ENCODE measurements at regions not wholly inside any gene's neighbourhood (a gene's known extent, or its start where the extent isn't known, plus 50 kb on each side); places are given as distances from the start of the nearest gene placed in this dataset.

- TF ChIP-seq TAF1 (conservative IDR thresholded peaks at IDR 0.05) (no peak), SP1 (IDR thresholded peaks at IDR 0.05) (no peak), RAD21 (IDR thresholded peaks at IDR 0.05) (no peak), REST (IDR thresholded peaks at IDR 0.05) (no peak), MAX (IDR thresholded peaks at IDR 0.05) (no peak), GABPA (IDR thresholded peaks at IDR 0.05 in 1 of 2, conservative IDR thresholded peaks at IDR 0.05 in 1 of 2) (no peak), HNF4G (IDR thresholded peaks at IDR 0.05) (no peak), RXRA (IDR thresholded peaks at IDR 0.05) (no peak), EGR1 (IDR thresholded peaks at IDR 0.05; ENCODE audit: low read depth in 2 of 2) (no peak), JUND (IDR thresholded peaks at IDR 0.05) (no peak), YY1 (IDR thresholded peaks at IDR 0.05) (no peak), FOXA1 (IDR thresholded peaks at IDR 0.05) (no peak)
- TF ChIP-seq, protein P1, sequence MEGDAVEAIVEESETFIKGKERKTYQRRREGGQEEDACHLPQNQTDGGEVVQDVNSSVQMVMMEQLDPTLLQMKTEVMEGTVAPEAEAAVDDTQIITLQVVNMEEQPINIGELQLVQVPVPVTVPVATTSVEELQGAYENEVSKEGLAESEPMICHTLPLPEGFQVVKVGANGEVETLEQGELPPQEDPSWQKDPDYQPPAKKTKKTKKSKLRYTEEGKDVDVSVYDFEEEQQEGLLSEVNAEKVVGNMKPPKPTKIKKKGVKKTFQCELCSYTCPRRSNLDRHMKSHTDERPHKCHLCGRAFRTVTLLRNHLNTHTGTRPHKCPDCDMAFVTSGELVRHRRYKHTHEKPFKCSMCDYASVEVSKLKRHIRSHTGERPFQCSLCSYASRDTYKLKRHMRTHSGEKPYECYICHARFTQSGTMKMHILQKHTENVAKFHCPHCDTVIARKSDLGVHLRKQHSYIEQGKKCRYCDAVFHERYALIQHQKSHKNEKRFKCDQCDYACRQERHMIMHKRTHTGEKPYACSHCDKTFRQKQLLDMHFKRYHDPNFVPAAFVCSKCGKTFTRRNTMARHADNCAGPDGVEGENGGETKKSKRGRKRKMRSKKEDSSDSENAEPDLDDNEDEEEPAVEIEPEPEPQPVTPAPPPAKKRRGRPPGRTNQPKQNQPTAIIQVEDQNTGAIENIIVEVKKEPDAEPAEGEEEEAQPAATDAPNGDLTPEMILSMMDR (IDR thresholded peaks at IDR 0.05; ENCODE audit: low read depth, low read length, missing input control) = no peak
- TF ChIP-seq, protein P2, sequence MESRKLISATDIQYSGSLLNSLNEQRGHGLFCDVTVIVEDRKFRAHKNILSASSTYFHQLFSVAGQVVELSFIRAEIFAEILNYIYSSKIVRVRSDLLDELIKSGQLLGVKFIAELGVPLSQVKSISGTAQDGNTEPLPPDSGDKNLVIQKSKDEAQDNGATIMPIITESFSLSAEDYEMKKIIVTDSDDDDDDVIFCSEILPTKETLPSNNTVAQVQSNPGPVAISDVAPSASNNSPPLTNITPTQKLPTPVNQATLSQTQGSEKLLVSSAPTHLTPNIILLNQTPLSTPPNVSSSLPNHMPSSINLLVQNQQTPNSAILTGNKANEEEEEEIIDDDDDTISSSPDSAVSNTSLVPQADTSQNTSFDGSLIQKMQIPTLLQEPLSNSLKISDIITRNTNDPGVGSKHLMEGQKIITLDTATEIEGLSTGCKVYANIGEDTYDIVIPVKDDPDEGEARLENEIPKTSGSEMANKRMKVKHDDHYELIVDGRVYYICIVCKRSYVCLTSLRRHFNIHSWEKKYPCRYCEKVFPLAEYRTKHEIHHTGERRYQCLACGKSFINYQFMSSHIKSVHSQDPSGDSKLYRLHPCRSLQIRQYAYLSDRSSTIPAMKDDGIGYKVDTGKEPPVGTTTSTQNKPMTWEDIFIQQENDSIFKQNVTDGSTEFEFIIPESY (IDR thresholded peaks at IDR 0.05) = no peak
Measured at GRCh38 chr2:43073401-43073825, 153.0 kb downstream of the ZFP36L2 start.

Measured in liver (tissue), 3 donors.